Retina (tissue), 1 donor: ENCODE measurements at regions not wholly inside any gene's neighbourhood (a gene's known extent, or its start where the extent isn't known, plus 50 kb on each side); places are given as distances from the start of the nearest gene placed in this dataset.
"Not testable (repeated sequence)": the region's sequence is repeated elsewhere in the genome, so short reads cannot be mapped to it uniquely, and the experiment has no call there.

Experiments
- DNase-seq: peaks from one replicate; pipeline ENCODE4 v3.0.0-alpha.2; 2016

DNA sequence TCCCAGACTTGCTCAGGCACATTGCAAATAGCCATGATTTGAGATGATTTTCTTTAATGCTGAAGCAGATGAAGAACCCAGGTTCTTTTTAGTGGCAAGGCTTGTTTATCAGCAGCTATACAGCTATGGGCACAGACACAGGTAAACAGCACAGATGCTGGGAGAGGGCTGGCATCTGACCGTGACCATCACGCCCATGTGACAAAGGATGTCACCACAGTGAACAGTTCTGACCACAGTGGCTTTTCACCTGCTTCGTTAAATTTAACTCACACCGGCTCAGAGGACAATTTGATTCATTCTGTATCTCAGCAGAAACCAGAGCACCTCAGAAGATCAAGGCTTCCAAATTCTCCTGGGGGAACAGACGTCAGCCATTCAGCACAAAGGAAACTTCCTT, 142.6 kb downstream of the CDH26 start:
- no peak for DNase-seq

DNA sequence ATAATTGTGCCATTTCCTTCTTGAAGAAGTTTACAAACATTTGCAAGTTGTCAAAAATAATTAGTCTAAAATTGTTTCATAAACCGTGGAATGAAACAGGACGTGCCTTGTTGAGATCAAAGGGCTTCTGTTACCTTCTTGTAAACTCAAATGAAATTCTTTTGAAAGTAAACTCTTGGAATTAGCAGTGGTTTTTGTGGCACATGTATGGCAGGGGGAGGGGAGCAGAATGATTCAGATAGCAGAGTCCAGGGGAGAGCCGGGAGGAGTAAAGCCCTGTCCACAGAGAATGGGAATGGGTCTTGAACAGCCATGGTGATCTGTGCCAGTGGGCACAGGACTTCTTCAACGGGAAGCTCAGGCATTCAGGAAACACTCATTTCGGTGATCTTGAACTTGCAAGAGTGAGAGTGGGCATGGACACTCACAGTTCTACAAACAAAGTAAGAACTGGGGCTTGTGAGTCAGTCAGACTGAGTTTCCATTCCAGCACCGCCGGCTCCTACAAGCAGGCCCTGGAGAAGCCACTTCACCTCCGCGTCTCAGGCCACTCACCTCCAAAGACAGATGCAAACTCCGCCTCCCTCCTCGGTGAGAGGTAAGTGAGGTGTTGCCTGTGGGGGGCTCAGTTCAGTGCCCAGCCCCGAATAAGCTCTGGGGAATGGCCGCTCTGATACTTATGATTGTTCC, 143.1 kb downstream of the CDH26 start:
- DNase-seq: no peak

- no peak for DNase-seq
These were observed 143.7 kb downstream of the CDH26 start for GRCh38 chr20:60101891-60102281.

DNA sequence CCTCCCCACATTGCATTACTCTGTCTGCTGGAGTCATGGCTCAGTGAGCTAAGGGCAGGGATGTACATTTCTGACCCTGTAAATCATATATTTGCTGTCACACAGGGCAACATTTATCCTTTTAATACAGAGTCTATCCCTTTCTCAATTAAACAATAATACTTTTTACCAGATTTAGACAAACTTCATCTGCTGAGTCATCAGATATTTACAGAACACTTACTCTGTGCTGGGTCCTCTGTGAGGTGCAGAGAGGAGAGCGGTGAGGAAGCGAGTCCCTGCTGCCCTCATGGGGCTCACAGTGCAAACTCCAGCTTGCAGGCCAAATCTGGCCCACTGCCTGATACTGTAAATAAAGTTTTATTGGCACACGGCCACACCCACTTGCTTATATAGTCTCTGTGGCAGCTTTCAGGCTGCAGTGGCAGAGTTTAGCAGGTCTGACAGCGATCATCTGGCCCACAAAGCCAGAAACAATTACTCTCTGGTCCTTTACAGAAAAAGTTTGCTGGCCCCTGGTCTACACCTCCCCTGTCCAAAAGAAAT, 144.5 kb downstream of the CDH26 start:
- no peak for DNase-seq

- no peak for DNase-seq
These were observed 147.0 kb downstream of the CDH26 start for GRCh38 chr20:60104993-60105803.

GRCh38 chr20:60106186-60106585, 148.0 kb downstream of the CDH26 start:
- not testable (repeated sequence) for DNase-seq

GRCh38 chr20:60107621-60108390, 149.6 kb downstream of the CDH26 start:
- no peak for DNase-seq

DNA sequence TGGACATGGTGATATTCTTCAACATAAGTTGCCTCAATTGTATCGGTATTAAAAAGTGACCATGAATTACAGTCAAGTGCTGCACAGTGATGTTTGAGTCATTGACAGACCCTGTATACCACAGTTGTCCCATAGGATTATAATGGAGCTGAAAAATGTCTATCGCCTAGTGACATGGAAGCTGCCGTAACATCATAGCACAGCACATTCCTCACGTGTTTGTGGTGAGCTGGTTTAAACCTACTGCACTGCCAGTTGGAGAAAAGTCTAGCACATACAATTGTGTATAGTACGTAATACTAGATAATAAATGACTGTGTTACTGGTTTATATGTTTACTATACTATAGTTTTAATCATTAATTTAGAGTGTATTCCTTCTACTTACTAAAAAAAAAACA, 150.2 kb downstream of the CDH26 start:
- DNase-seq: no peak

GRCh38 chr20:60113024-60113724, 155.0 kb downstream of the CDH26 start:
- DNase-seq: no peak

GRCh38 chr20:60113771-60114170, 155.5 kb downstream of the CDH26 start:
- DNase-seq: no peak

- DNase-seq: no peak
These were observed 157.2 kb downstream of the CDH26 start for GRCh38 chr20:60115451-60115850.

- no peak for DNase-seq
These were observed 158.1 kb downstream of the CDH26 start for GRCh38 chr20:60116128-60116909.

DNA sequence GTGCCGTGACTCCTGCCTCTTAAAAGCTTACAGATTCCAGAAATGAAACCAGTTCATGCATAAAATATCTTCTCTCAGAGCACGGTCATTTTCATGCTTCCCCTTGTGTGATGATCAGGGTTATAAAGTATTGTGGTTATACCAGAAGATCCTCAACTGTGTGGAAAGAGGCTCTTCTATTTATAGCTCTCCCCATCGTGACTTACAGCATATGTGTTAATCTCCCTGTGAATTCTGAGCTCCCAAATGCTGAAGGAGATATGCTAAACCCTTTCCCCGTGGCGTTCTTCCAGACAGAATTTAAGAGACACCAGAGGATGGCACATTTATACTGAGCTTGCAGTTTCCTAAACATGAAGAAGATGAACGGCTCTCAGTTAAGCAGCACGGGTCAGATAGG, 158.8 kb downstream of the CDH26 start:
- no peak for DNase-seq

- DNase-seq: no peak
These were observed 163.7 kb downstream of the CDH26 start for GRCh38 chr20:60121903-60122302.

DNA sequence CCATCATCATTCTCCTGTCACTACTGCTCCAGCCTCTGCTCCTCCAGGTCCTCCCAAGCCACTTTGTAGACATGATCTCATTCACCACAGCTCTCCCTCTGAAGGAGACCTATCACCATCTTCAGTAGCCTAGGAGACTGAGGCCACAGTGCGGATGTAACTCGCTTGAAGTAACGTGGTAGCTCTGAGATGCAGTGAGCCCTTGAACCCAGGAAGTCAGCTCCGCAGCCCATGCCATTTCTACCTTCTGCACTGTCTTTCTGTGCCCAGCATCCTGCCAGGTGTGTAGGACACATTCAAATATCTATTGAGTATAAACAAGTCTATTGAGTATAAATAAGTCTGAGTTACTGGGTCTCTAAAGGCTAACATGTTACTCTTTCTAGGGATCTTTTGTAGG, 164.4 kb downstream of the CDH26 start:
- no peak for DNase-seq

GRCh38 chr20:60123096-60123495, 164.9 kb downstream of the CDH26 start:
- DNase-seq: no peak

DNA sequence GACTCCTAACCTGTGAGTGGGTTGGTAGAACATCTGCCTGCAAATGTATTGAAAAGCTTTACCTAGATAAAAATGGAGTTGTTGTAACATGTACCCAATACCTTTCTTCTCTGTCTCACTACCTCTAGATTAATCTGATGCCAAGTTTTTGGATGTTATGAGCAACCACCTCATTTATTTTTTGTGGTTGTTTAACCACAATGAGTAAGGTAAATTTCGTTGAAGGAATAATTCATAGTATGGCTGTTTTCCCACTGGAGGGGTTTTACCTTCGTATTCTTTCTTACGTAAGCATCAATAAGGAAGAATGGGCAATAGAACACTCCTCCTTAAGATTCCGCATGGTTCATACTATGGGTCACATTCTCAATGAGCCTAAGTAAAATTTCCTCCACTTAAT, 165.4 kb downstream of the CDH26 start:
- no peak for DNase-seq

DNA sequence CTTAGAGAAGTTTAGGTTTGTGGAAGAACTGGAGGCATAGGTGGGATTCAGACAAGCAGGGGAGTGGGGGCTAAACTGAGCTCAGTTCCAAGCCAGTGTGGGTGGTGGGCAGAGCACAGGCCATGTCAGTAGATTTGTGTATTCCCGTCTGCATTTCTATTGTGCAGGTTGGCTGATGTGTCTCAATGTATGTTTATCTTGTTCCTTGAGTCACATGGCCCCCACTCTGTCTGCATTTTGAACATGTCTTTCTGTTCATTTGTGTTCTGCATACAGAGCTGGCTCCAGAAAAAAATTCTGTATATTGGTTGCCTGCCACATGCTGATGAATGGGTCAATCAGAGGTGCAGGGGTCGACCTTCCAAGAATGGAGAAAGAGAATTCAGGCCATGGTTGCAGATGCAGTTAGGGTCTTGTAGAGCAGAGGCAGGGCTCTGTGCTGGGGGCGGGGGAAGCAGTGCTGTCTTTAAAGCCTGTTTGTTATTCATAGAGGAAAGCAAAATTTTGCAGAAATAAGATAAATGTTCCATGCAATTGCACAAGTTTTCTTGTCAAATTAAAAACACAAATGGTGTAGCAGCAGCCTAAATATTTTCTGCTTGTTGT, 166.7 kb downstream of the CDH26 start:
- DNase-seq: no peak

DNA sequence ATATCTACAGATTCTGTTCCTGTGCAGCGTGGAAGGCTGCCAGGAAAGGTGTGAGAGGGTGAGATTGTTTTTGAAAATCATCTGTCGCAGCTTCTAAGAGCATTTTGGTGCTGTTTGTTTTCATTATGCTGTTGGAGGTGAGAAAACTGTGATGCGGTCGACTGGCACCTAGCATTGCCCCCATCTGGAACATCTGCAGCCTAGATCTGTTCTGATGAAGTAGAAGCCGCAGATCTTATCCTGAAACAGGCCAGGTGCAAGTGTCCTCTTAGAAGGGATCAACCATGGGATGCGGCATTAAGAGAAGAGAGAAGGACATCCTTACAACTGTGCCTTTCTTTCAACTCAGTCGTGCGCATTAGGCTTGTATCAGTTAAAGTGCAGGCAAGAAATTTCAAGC, 167.3 kb downstream of the CDH26 start:
- no peak for DNase-seq

DNA sequence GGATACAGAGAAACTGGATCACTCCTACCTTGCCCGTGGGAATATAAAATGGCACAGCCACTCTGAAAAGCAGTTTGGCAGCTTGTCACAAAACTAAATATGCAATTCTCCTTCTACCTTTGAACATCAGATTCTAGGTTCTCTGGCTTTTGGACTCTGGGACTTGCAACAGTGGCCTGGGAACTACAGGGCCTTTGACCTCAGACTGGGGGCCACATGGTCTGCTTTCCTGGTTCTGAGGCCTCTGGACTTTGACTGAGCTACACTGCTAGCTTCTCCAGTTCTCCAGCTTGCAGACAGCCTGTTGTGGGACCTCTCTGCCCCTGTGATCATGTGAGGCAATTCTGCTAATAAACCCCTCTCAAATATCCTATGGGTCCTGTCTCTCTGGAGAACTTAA, 168.8 kb downstream of the CDH26 start:
- no peak for DNase-seq

DNA sequence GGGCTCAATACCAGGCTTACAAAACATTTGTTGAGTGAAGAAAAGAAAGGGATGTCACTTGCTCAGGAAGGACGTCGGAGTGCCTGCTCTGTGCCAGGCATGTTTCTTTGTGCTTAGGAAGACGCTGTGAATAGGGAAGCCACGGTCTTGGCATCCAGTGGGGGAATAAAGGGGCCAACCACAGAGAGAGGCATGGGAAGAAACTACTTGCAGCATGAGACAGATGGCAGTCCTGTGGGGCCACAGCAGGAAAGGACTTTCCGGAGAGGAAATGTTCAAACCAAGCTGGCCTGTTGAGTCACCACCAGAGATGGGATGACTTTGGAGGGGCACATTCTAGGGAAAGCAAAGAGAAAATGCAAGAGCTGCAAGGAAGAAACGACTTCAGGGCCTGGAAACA, 173.2 kb downstream of the CDH26 start:
- no peak for DNase-seq
